ENCODE measurements at regions not wholly inside any gene's neighbourhood (a gene's known extent, or its start where the extent isn't known, plus 50 kb on each side); places are given as distances from the start of the nearest gene placed in this dataset.

DNA sequence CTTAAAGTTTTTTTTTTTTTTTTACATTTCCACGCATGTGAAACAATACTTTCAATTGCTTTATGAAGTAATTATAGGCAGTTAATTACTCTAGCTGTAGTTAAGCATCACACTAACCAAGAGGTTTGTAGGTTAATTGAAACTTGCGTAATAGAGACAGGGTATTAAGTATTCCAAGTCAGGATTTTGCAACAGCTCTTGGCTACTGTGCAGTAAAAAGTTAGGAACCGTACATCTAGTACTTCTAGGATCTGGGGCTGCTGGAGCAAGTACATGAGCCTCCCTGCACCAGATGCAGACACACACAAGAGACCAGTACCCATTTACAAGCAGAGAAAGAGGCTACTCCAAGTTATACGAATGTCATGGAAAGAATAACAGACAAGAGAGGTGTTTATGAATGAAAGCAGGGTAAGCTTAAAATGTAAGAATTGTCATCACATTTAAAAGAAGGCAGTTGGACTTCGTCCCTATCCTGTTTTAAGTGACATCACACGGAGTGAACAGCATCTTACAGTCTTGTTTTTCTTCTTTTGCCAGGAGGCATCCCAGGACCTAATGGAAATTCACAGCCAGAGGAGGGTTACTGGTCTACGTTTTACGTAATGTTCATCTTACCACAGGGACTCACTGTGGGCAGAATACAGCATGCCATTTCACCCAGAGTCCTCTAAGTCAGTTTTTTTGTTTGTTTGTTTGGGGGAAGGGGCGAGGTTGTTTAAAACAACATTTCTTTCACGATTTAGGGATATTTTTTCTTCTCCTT lies 379.6 kb upstream of the PSMD7 start:
- no peak for TF ChIP-seq CTCF (IDR thresholded peaks at IDR 0.05; ENCODE audit: insufficient read depth, low read length, severe bottlenecking)
- no peak for FAIRE-seq

GRCh38 chr16:73915935-73916334 lies 380.7 kb upstream of the PSMD7 start:
- Histone ChIP-seq H3K27me3 (ENCODE audit: control insufficient read depth, insufficient read depth, low read length) (no peaks in the 10 kb centered on the region), H3K36me3 (ENCODE audit: control insufficient read depth, insufficient read depth, low read length) (no peaks in the 10 kb centered on the region), H3K4me3 (ENCODE audit: low read depth, low read length) (no peak overlapping the region)
- DNase-seq (ENCODE audit: low read depth): no peak
- FAIRE-seq: no peak
- no peak for TF ChIP-seq CTCF (IDR thresholded peaks at IDR 0.05; ENCODE audit: insufficient read depth, low read length, severe bottlenecking)

More for the DNA sequence above, 379.6 kb upstream of the PSMD7 start:
- DNase-seq (ENCODE audit: low read depth): no peak
- H3K36me3 ChIP-seq (ENCODE audit: control insufficient read depth, insufficient read depth, low read length): no peaks in the 10 kb centered on the region
- no peak overlapping the region for H3K4me3 ChIP-seq (ENCODE audit: low read depth, low read length)
- H3K27me3 ChIP-seq (ENCODE audit: control insufficient read depth, insufficient read depth, low read length): no peaks in the 10 kb centered on the region

DNA sequence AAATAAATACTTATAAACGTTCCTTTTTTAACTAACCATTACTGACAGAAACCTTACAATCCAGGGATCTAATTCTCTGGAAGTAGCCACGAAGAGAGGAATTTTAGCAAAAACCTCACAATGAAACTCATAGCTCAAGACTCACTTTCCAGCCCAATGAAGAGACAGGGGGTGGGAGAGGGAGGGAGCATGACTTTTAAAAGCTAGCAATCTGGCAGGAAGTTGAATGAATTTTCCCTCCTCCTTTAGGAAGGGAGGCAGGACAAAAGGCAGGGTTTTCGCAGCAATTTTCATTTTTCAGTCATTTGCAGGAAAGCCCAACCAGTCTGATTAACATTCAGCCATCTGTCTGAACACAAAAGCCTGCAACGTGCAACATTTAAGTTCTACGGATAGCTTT lies 381.5 kb upstream of the PSMD7 start:
- DNase-seq (ENCODE audit: low read depth) (no peak), FAIRE-seq (no peak)
- TF ChIP-seq CTCF (IDR thresholded peaks at IDR 0.05; ENCODE audit: insufficient read depth, low read length, severe bottlenecking): no peak
- Histone ChIP-seq H3K4me3 (ENCODE audit: low read depth, low read length) (no peak overlapping the region), H3K36me3 (ENCODE audit: control insufficient read depth, insufficient read depth, low read length) (no peaks in the 10 kb centered on the region), H3K27me3 (ENCODE audit: control insufficient read depth, insufficient read depth, low read length) (no peaks in the 10 kb centered on the region)

DNA sequence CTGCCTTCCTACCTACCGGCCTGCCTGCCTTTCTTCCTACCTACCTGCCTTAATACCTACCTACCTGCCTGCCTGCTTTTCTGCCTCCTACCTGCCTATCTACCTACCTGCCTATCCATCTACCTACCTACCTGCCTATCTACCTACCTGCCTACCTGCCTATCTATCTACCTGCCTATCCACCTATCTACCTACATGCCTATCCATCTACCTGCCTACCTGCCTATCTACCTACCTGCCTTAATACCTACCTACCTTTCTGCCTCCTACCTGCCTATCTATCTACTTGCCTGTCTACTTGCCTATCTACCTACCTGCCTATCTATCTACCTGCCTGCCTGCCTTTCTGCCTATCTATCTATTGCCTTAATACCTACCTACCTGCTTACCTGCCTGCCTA lies 383.8 kb upstream of the PSMD7 start:
- FAIRE-seq (no peak), DNase-seq (ENCODE audit: low read depth) (no peak)
- no peak for TF ChIP-seq CTCF (IDR thresholded peaks at IDR 0.05; ENCODE audit: insufficient read depth, low read length, severe bottlenecking)
- no peaks in the 10 kb centered on the region for H3K27me3 ChIP-seq (ENCODE audit: control insufficient read depth, insufficient read depth, low read length)
- no peaks in the 10 kb centered on the region for H3K36me3 ChIP-seq (ENCODE audit: control insufficient read depth, insufficient read depth, low read length)
- H3K4me3 ChIP-seq (ENCODE audit: low read depth, low read length): no peak overlapping the region

DNA sequence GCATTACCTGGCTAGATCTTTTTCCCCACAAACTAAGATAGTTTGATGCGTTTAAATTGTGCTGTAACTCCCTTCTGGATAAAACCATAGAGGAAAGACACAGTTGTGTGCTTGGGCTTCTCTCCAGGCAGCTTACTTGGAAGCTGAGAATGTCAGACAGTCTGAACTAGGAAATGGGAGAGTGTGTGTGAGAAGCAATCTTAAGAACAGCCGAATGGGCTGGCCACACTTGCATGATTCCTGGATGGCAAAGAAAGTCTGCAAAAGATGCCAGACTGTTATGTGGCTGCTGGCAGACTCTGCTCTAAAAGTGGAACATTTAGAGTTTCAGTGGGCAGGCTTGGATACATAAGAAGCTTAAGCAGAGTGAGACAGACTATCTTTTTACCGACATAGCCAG lies 384.3 kb upstream of the PSMD7 start:
- Histone ChIP-seq H3K36me3 (ENCODE audit: control insufficient read depth, insufficient read depth, low read length) (no peaks in the 10 kb centered on the region), H3K4me3 (ENCODE audit: low read depth, low read length) (no peak overlapping the region), H3K27me3 (ENCODE audit: control insufficient read depth, insufficient read depth, low read length) (no peaks in the 10 kb centered on the region)
- FAIRE-seq (no peak), DNase-seq (ENCODE audit: low read depth) (no peak)
- no peak for TF ChIP-seq CTCF (IDR thresholded peaks at IDR 0.05; ENCODE audit: insufficient read depth, low read length, severe bottlenecking)

DNA sequence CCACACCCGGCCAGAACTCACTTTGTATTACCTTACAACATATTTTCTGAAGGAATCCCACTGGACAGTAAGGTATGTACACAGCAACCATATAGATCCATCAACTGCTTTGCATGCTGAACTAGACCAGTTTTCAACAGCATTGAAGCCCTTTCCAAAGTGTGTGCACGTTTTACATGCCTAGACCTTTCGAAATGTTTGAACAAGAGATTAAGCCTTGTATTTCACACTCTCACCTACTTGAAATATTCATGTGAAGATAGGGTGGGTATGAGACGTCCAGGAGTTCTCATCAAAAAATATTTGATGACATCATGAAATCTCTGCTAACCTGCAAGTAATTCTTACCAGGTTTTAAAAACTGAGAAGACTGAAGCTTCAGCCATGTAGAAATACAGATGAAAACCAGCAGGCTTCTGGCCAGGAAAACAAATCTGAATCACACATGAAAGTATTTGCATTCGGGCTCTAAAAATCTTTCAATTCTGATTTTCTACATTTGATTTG lies 387.0 kb upstream of the PSMD7 start:
- no peak for TF ChIP-seq CTCF (IDR thresholded peaks at IDR 0.05; ENCODE audit: insufficient read depth, low read length, severe bottlenecking)
- Histone ChIP-seq H3K4me3 (ENCODE audit: low read depth, low read length) (no peak overlapping the region), H3K27me3 (ENCODE audit: control insufficient read depth, insufficient read depth, low read length) (no peaks in the 10 kb centered on the region), H3K36me3 (ENCODE audit: control insufficient read depth, insufficient read depth, low read length) (no peaks in the 10 kb centered on the region)
- DNase-seq (ENCODE audit: low read depth): no peak
- FAIRE-seq: no peak
